Activated T-helper 1 cell treated with anti-CD3 and anti-CD28 coated beads, Interleukin-12 subunit alpha, Interleukin-12 subunit beta, Interleukin-2, Interleukin-4 antibody, amounts not matched to agents 30 ng/mL and 10 ng/mL and 1 ng/mL, durations not matched to agents 14 hours and 24 hours and 36 hours (primary cell): ENCODE measurements at regions not wholly inside any gene's neighbourhood (a gene's known extent, or its start where the extent isn't known, plus 50 kb on each side); places are given as distances from the start of the nearest gene placed in this dataset.

Experiments
- DNase-seq: peaks from one replicate; pipeline ENCODE4 v3.0.0; 2021; ENCODE audit warnings: low spot score
- H3K27ac Mint-ChIP-seq: one replicate; pipeline ENCODE4 v1.8.0; 2021; ENCODE audit warnings: mild to moderate bottlenecking, mixed read lengths
- H3K27me3 Mint-ChIP-seq: one replicate; pipeline ENCODE4 v1.8.0; 2022; ENCODE audit warnings: mild to moderate bottlenecking, moderate library complexity, mixed read lengths; ENCODE audit not compliant: insufficient read depth
- H3K36me3 Mint-ChIP-seq: one replicate; pipeline ENCODE4 v1.8.0; 2021; ENCODE audit warnings: low read depth, mixed read lengths
- H3K4me1 Mint-ChIP-seq: one replicate; pipeline ENCODE4 v1.8.0; 2021; ENCODE audit warnings: low read depth, mixed read lengths
- H3K4me3 Mint-ChIP-seq: one replicate; pipeline ENCODE4 v1.8.0; 2021; ENCODE audit warnings: mild to moderate bottlenecking, moderate library complexity, mixed read lengths
- H3K9me3 Mint-ChIP-seq: one replicate; pipeline ENCODE4 v1.8.0; 2021; ENCODE audit warnings: mixed read lengths
- intact Hi-C: fragments of 100-400 bp; cut with micrococcal nuclease; formaldehyde crosslinking; loops from one replicate; pipeline ENCODE4 v1.15.1; 2024

DNA sequence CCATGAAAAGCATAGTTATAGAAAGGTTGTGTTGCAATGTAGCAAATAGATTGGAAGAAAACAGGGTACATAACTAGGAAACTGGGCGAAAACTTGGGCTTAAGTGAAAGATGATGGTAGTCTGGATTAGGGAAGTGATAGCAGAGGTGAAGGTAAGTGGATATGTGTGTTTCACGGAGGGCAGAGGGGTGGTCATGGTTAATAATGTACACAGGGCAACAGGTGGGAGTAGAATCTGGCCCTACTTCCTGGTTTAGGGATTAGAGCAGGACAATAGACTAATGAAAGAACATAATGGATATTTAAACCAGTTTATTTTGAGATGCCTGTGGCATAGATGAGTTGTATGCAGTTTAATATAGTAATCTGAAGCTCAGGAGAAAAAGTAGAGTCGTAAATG is 257.3 kb upstream of the SPRY2 start:
- no peaks in the 10 kb centered on the region for H3K27me3 Mint-ChIP-seq
- H3K4me1 Mint-ChIP-seq = no peaks in the 10 kb centered on the region
- H3K27ac Mint-ChIP-seq = no peak overlapping the region
- intact Hi-C loops = no loop called here
- DNase-seq = no peak
- peaks cover 4% of the 10 kb centered on the region for H3K9me3 Mint-ChIP-seq
- H3K4me3 Mint-ChIP-seq = no peak overlapping the region
- no peaks in the 10 kb centered on the region for H3K36me3 Mint-ChIP-seq

DNA sequence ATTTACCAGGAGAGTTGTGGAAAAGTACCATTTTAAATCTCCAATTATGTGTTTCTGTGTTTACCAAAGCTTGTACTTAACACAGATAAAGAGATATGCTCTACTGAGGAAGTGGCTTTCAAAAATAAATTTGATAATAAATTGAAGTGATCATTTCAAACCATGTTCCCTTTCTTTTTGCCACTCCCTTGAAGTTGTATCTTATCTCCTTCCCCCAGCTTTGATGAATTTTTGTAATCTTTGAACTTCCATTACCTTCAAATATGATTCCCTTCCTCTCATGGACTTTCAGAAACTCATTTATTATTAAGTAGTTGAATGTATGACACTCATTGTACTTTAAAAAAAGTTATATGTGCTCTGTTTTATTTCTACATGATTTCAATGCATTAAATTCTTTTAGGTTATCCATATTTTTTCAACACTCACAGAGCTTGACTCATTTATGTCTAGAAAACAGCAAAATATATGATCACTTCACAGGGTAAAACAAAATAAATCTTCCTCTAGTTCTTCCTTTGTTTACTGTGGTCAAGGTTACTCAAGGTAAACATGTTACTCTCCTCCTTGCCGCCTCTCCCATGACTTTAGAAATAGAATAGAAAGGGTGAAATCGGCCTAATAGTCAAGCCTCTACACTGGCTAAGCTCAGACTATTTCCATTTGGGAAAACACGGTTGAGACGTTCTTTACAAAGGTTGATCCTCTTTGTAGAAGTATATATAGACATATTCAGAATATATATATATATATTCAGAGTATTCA is 251.2 kb upstream of the SPRY2 start:
- no peaks in the 10 kb centered on the region for H3K9me3 Mint-ChIP-seq
- no peaks in the 10 kb centered on the region for H3K4me1 Mint-ChIP-seq
- intact Hi-C loops = no loop called here
- no peaks in the 10 kb centered on the region for H3K36me3 Mint-ChIP-seq
- H3K27ac Mint-ChIP-seq = no peak overlapping the region
- no peak overlapping the region for H3K4me3 Mint-ChIP-seq
- DNase-seq = no peak
- H3K27me3 Mint-ChIP-seq = no peaks in the 10 kb centered on the region

DNA sequence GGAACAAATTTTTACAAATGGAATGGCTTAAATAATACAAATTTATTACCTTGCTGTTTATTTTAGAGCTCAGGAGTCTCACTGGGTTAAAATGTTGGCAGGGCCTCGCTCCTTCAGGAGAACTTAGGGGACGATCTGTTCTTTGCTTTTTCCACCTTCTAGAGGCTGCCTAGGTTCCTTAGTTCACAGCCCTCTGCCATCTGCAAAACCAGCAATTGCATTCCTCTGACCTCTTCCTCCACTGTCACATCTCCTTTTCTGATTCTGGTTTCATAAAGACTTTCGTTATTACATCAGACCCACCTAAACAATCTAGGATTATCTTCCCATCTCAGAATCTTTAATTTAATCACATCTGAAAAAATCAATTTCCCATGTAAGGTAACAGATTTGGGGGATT is 249.6 kb upstream of the SPRY2 start:
- intact Hi-C loops = no loop called here
- no peaks in the 10 kb centered on the region for H3K27me3 Mint-ChIP-seq
- DNase-seq = no peak
- H3K4me1 Mint-ChIP-seq = no peaks in the 10 kb centered on the region
- H3K4me3 Mint-ChIP-seq = no peak overlapping the region
- no peaks in the 10 kb centered on the region for H3K36me3 Mint-ChIP-seq
- H3K27ac Mint-ChIP-seq = no peak overlapping the region
- H3K9me3 Mint-ChIP-seq = no peaks in the 10 kb centered on the region

DNA sequence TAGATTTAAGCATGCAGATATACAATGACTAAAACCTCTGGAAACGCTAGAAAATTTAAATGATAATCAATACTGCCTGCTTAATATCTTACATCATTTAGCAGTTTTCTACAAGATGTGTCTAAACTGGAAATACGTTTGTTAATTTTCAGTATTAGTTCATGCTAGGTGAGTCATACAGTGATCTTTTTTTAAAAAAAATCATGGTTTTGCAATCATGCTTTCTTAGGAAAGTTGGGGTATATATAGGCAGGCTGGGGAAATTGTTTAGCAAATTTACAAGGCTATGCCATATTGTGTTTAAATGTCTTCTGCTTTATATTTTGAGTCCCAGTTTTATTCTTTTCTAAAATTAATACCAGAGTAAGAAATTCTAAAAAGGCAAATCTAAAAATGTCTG is 245.4 kb upstream of the SPRY2 start:
- Mint-ChIP-seq H3K9me3 (peaks cover 6% of the 10 kb centered on the region), H3K27ac (no peak overlapping the region), H3K4me3 (no peak overlapping the region), H3K27me3 (peaks cover 2% of the 10 kb centered on the region), H3K36me3 (no peaks in the 10 kb centered on the region), H3K4me1 (no peaks in the 10 kb centered on the region)
- DNase-seq = no peak
- intact Hi-C loops = no loop called here

DNA sequence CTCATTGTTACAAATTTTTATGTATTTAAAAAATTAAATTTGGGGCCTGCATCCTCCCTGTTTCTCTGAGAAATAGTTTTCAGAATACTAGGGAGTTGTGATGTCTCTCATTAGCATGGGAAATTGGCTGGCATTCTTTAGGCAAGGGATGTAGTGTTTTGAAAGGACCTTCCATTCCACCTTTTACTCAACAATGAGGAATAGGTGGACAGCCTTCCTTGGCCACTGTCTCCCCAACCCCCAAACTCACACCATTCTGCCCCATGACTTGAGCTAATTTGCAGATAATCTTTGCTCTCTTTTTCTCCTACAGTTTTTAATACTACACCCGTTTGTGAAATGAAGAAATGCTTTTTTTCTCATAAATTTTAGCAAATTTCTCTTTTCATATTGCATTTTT is 244.6 kb upstream of the SPRY2 start:
- H3K27me3 Mint-ChIP-seq = peaks cover 2% of the 10 kb centered on the region
- H3K4me3 Mint-ChIP-seq = no peak overlapping the region
- no peaks in the 10 kb centered on the region for H3K4me1 Mint-ChIP-seq
- intact Hi-C loops = no loop called here
- H3K36me3 Mint-ChIP-seq = no peaks in the 10 kb centered on the region
- no peak for DNase-seq
- no peak overlapping the region for H3K27ac Mint-ChIP-seq
- H3K9me3 Mint-ChIP-seq = peaks cover 6% of the 10 kb centered on the region

DNA sequence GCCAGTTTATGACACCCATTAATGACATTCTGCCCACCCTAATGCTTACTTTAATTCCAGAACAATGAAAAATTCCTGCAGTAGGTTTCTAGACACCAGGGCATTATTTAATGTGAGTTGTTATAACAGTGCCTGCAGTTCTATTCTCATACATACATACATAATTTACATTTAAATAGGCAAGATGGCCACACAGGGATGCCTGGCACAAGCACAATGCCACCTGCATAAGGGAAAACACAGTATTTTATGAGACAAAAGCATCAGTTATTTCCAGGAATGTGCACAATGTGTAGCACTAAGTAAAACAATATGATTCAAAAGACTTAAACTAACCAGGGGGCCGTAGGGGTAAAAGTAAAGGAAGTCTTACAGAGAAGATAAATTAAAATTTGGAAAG is 243.9 kb upstream of the SPRY2 start:
- H3K27me3 Mint-ChIP-seq = peaks cover 2% of the 10 kb centered on the region
- peaks cover 6% of the 10 kb centered on the region for H3K9me3 Mint-ChIP-seq
- DNase-seq = no peak
- intact Hi-C loops = no loop called here
- no peaks in the 10 kb centered on the region for H3K4me1 Mint-ChIP-seq
- H3K27ac Mint-ChIP-seq = no peak overlapping the region
- no peaks in the 10 kb centered on the region for H3K36me3 Mint-ChIP-seq
- no peak overlapping the region for H3K4me3 Mint-ChIP-seq

DNA sequence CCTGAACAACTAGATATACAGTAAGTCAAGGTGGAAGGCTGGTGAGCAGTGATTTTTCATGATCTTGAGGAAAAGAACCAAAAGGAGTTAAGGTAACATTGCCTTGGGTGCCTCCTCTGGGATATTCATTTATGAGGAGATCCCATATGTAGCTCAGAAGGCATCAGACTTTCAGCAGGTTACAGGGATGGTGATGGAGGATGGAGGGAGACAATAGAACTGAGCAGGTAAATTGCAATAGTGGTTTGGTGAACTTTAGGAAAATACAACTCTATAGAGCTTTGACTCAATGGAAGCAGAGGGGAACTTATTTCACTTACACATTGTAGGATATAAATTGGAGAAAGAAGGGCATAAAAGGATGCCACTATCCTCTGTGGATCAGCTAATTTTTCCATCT is 243.4 kb upstream of the SPRY2 start:
- Mint-ChIP-seq H3K9me3 (peaks cover 6% of the 10 kb centered on the region), H3K36me3 (no peaks in the 10 kb centered on the region)

DNA sequence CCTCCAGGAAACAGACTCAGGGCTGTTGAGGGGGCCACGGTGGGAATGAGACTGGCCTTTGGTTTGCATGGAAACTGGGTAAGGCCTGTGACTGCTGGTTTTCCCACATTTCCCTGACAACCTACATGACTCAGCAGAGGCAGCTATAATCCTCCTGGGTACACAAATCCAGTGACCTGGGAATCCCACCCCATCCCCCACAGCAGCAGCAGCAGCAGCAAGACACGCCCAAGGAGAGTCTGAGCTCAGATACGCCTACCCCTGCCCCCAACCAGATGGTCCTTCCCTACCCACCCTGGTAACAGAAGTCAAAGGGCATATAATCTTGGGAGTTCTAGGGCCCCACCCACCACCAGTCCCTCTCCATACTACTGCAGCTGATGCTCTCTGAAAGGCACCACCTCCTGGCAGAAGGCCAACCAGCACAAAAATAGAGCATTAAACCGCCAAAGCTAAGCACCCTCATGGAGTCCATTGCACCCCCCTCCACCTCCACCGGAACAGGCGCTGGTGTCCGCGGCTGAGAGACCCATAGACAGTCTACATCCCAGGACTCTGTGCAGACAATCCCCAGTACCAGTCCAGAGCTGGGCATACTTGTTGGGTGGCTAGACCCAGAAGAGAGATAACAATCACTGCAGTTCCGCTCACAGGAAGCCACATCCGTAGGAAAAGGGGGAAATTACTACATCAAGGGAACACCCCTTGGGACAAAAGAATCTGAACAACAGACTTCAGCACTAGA is 237.2 kb upstream of the SPRY2 start:
- H3K27ac Mint-ChIP-seq = no peak overlapping the region
- H3K27me3 Mint-ChIP-seq = peaks cover 2% of the 10 kb centered on the region
- no peak overlapping the region for H3K4me3 Mint-ChIP-seq
- H3K4me1 Mint-ChIP-seq = no peaks in the 10 kb centered on the region
- H3K9me3 Mint-ChIP-seq = peaks cover 6% of the 10 kb centered on the region
- intact Hi-C loops = no loop called here
- no peaks in the 10 kb centered on the region for H3K36me3 Mint-ChIP-seq
- DNase-seq = no peak

More for the DNA sequence above, 243.4 kb upstream of the SPRY2 start:
- Mint-ChIP-seq H3K4me3 (no peak overlapping the region), H3K4me1 (no peaks in the 10 kb centered on the region), H3K27ac (no peak overlapping the region), H3K27me3 (peaks cover 2% of the 10 kb centered on the region)
- no peak for DNase-seq
- intact Hi-C loops = no loop called here

DNA sequence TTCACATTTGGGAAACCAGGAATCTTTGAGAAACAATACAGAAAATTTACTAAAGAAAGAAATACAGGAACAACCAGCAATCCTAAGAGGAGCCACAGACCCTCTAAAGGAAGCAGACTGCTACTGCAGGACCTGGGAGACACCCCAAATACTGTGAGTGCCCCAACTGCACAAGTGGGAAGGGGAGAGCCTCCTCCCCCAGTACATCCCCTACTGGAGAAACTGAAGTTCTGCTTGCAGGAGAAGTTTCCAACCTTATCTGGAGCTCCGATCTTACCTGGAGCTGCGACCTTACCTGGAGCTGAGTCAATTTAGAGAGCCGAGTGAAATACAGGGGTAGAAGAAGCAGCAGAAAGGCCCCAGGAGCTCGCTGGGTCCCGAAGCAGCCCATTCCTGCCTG is 236.4 kb upstream of the SPRY2 start:
- no peak for DNase-seq
- no peaks in the 10 kb centered on the region for H3K4me1 Mint-ChIP-seq
- H3K36me3 Mint-ChIP-seq = no peaks in the 10 kb centered on the region
- peaks cover 1% of the 10 kb centered on the region for H3K9me3 Mint-ChIP-seq
- no peak overlapping the region for H3K4me3 Mint-ChIP-seq
- peaks cover 2% of the 10 kb centered on the region for H3K27me3 Mint-ChIP-seq
- no peak overlapping the region for H3K27ac Mint-ChIP-seq
- intact Hi-C loops = no loop called here

DNA sequence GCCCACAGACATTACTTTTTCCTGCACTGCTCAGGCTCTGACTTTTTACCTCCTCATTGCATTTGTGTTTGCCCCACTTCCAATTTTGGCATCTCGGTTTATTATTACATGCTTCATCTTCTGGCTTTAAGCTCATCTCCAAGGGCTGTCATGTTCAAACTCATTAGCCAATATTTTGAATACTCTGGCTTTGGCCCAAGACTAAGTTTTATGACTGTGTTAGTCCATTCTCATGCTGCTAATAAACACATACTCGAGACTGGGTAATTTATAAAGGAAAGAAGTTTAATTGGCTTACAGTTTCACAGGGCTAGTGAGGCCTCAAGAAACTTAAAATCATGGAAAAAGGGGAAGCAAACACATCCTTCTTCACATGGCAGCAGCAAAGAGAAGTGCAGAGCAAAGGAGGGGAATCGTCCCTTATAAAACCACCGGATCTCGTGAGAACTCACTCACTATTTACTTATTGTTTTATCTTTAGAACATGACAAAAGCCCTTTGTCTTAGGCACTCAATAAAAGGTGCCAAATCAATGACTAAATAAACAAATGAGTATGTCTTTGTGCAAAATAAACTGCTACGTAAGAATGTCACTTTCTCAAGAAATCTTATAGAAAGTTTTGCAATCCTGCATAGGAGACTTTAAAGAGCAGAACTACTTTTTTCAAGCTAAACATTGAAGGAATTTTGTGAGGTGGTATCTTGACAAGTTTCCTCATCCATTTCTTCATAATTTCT is 233.4 kb upstream of the SPRY2 start:
- Mint-ChIP-seq H3K27ac (no peak overlapping the region), H3K4me1 (no peaks in the 10 kb centered on the region), H3K27me3 (no peaks in the 10 kb centered on the region), H3K36me3 (no peaks in the 10 kb centered on the region), H3K9me3 (no peaks in the 10 kb centered on the region), H3K4me3 (no peak overlapping the region)
- intact Hi-C loops = no loop called here
- no peak for DNase-seq

DNA sequence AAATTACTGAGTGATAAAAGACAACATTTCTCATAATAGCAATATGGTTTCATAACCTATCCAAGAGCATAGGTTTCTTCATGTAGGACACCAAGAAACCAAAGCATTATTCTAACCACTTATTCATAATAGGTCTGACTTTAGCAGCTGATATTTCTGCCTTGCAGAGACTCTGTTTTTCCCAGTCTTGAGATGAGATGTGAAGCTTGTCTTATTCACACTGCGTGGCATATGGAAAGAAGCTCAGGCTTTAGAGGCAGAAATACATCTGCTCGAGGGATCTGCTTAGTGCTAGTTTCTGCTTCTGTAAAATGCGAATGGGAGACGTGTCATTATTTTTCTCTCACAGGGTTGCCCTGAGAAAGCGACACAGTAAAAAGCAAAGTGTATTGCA is 232.0 kb upstream of the SPRY2 start:
- Mint-ChIP-seq H3K9me3 (no peaks in the 10 kb centered on the region), H3K4me1 (no peaks in the 10 kb centered on the region), H3K27ac (no peak overlapping the region), H3K4me3 (no peak overlapping the region), H3K27me3 (no peaks in the 10 kb centered on the region), H3K36me3 (no peaks in the 10 kb centered on the region)
- intact Hi-C loops = no loop called here
- no peak for DNase-seq

DNA sequence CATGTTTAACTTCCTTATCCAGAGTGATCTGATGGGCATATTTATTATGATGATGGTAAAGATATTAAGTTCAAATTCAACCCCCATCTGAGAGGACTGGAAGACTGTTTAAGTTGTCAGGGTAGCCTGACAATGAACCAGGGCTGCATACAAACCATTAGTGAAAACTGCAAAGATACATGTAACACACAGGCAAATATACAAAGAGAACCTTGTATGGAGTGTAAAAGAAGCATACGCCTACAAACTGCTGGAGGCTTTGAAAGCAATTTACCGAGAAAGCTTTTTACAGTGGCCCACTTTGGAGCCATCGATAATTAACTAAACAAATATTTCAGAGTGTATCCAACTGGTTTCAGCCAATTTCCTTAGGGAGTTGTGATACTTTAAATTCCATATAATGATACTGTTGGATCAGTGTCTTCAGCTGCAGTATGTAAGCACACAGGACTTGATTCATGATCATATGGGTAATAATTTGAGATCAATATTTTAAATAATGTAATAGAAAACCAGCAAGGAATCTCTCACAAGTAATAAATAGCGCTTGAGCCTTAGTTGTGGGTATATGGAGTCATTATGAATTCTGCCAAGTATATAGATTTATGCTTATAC is 231.5 kb upstream of the SPRY2 start:
- Mint-ChIP-seq H3K4me3 (no peak overlapping the region), H3K27ac (no peak overlapping the region), H3K36me3 (no peaks in the 10 kb centered on the region), H3K27me3 (no peaks in the 10 kb centered on the region), H3K9me3 (no peaks in the 10 kb centered on the region), H3K4me1 (no peaks in the 10 kb centered on the region)
- intact Hi-C loops = no loop called here
- no peak for DNase-seq
